ENCODE measurements at regions not wholly inside any gene's neighbourhood (a gene's known extent, or its start where the extent isn't known, plus 50 kb on each side); places are given as distances from the start of the nearest gene placed in this dataset.

- TF ChIP-seq CTCF (IDR thresholded peaks at IDR 0.05; ENCODE audit: low read depth, low read length) (no peak), EZH2phosphoT487 (IDR thresholded peaks at IDR 0.05; ENCODE audit: low read depth) (no peak)
Observed at GRCh38 chr16:51557670-51558069, 406.6 kb upstream of the SALL1 start.
